HEK293 (cell line): ENCODE measurements at regions not wholly inside any gene's neighbourhood (a gene's known extent, or its start where the extent isn't known, plus 50 kb on each side); places are given as distances from the start of the nearest gene placed in this dataset.

Experiments used
- CTCF ChIA-PET: fragments of 350-600 bp; formaldehyde crosslinking; extraction: SDS; loops from one replicate; lab custom pipeline; 2021; ENCODE audit warnings: antibody characterized with exemption; lab: Yijun Ruan, JAX
- POLR2A ChIA-PET: fragments of 300-600 bp; formaldehyde crosslinking; extraction: SDS; loops from one replicate; lab custom pipeline; 2020; ENCODE audit warnings: antibody characterized with exemption, inconsistent platforms; lab: Yijun Ruan, JAX
- H3K27ac ChIP-seq: fragments of 200-500 bp; sonication (Bioruptor generic); 2 replicates; pipeline ENCODE4 v1.5.1; 2014; ENCODE audit warnings: low read depth, low read length, control low read depth, inconsistent platforms; ENCODE audit errors: extremely low read depth
- H3K36me3 ChIP-seq, 2 experiments: fragments of 200-500 bp in 1 of 2; sonication (Bioruptor generic) in 1 of 2; 1 replicate in 1 of 2; 2 replicates in 1 of 2; pipeline ENCODE4 v1.5.1; 2014 to 2017; ENCODE audit warnings: inconsistent platforms in 2 of 2, low read length in 2 of 2; ENCODE audit not compliant: control insufficient read depth in 2 of 2, insufficient read depth in 1 of 2
- H3K4me1 ChIP-seq: fragments of 200-500 bp; sonication (Bioruptor generic); 2 replicates; pipeline ENCODE4 v1.5.1; 2014; ENCODE audit warnings: mild to moderate bottlenecking, low read length, inconsistent platforms; ENCODE audit not compliant: control insufficient read depth, insufficient read depth
- H3K4me3 ChIP-seq: 2 replicates; pipeline ENCODE4 v1.5.1; 2011; ENCODE audit warnings: low read depth, mild to moderate bottlenecking, control low read depth, low read length, moderate library complexity
- H3K9me3 ChIP-seq: fragments of 200-500 bp; sonication (Bioruptor generic); 2 replicates; pipeline ENCODE4 v1.5.1; 2014; ENCODE audit warnings: low read depth, low read length, inconsistent platforms; ENCODE audit not compliant: control insufficient read depth, insufficient read depth
- REPIN1 ChIP-seq: fragments of 450-650 bp; formaldehyde crosslinking; IDR thresholded peaks from 2 replicates; pipeline ENCODE4 v1.5.1; 2017; ENCODE audit warnings: missing biosample characterization, missing genetic modification characterization, low read depth
- SP2 ChIP-seq: fragments of 450-650 bp; formaldehyde crosslinking; IDR thresholded peaks from 2 replicates; pipeline ENCODE4 v1.5.1; 2016; ENCODE audit warnings: missing biosample characterization, missing genetic modification characterization
- YY1 ChIP-seq: fragments of 450-650 bp; formaldehyde crosslinking; IDR thresholded peaks from 2 replicates; pipeline ENCODE4 v1.5.1; 2018; ENCODE audit warnings: missing biosample characterization, missing genetic modification characterization
- ZNF133 ChIP-seq: fragments of 450-650 bp; formaldehyde crosslinking; IDR thresholded peaks from 2 replicates; pipeline ENCODE4 v1.5.1; 2016; ENCODE audit warnings: missing biosample characterization, missing genetic modification characterization
- ZNF140 ChIP-seq: fragments of 450-650 bp; formaldehyde crosslinking; IDR thresholded peaks from 2 replicates; pipeline ENCODE4 v1.5.1; 2016; ENCODE audit warnings: missing biosample characterization, missing genetic modification characterization
- ZNF174 ChIP-seq: fragments of 450-650 bp; formaldehyde crosslinking; IDR thresholded peaks from 2 replicates; pipeline ENCODE4 v1.5.0; 2017; ENCODE audit warnings: missing biosample characterization, mild to moderate bottlenecking, missing genetic modification characterization
- ZNF518A ChIP-seq: fragments of 450-650 bp; formaldehyde crosslinking; conservative IDR thresholded peaks from 2 replicates; pipeline ENCODE4 v1.5.1; 2016; ENCODE audit warnings: low read depth, missing biosample characterization, missing genetic modification characterization
- ZNF654 ChIP-seq: fragments of 450-650 bp; formaldehyde crosslinking; IDR thresholded peaks from 2 replicates; pipeline ENCODE4 v1.5.1; 2016; ENCODE audit warnings: low read depth, missing biosample characterization, missing genetic modification characterization
- ZNF701 ChIP-seq: fragments of 450-650 bp; formaldehyde crosslinking; IDR thresholded peaks from 2 replicates; pipeline ENCODE4 v1.5.1; 2016; ENCODE audit warnings: missing biosample characterization, missing genetic modification characterization
- ZSCAN16 ChIP-seq: fragments of 450-650 bp; formaldehyde crosslinking; IDR thresholded peaks from 2 replicates; pipeline ENCODE4 v1.5.1; 2016; ENCODE audit warnings: missing biosample characterization, missing genetic modification characterization
- ZXDB ChIP-seq: fragments of 450-650 bp; formaldehyde crosslinking; IDR thresholded peaks from 2 replicates; pipeline ENCODE4 v1.5.1; 2016; ENCODE audit warnings: missing biosample characterization, missing genetic modification characterization
- TF ChIP-seq, protein P1 (sequence below): sonication (generic); formaldehyde crosslinking; IDR thresholded peaks from 2 replicates; pipeline ENCODE4 v1.8.1; 2022; ENCODE audit warnings: mild to moderate bottlenecking, moderate library complexity, missing genetic modification reagents
- TF ChIP-seq, protein P2 (sequence below): fragments of 450-650 bp; formaldehyde crosslinking; IDR thresholded peaks from 2 replicates; pipeline ENCODE4 v1.5.1; 2016; ENCODE audit warnings: missing biosample characterization, missing genetic modification characterization

GRCh38 chr1:218829097-218829496 is 344.6 kb upstream of the LYPLAL1 start (continued):
- no peak for TF ChIP-seq ZNF654 (tag by site-specific recombination)

- CTCF ChIA-PET: no interaction called here
Measured at GRCh38 chr1:218835609-218836008, 338.1 kb upstream of the LYPLAL1 start.

More at GRCh38 chr1:218835609-218836008, 338.1 kb upstream of the LYPLAL1 start:
- POLR2A ChIA-PET: no interaction called here
- no peaks in the 10 kb centered on the region for H3K4me1 ChIP-seq
- no peaks in the 10 kb centered on the region for H3K36me3 ChIP-seq
- no peaks in the 10 kb centered on the region for H3K9me3 ChIP-seq
- H3K27ac ChIP-seq: no peak overlapping the region
- H3K4me3 ChIP-seq: no peak overlapping the region
- no peak for TF ChIP-seq REPIN1 (tag by site-specific recombination)
- TF ChIP-seq ZNF654 (tag by site-specific recombination): no peak
- TF ChIP-seq ZXDB (tag by site-specific recombination): no peak
- TF ChIP-seq ZNF133: no peak
- no peak for TF ChIP-seq ZNF518A (tag by site-specific recombination)
- no peak for TF ChIP-seq ZNF140 (tag by site-specific recombination)
- TF ChIP-seq ZNF701 (tag by site-specific recombination): no peak
- no peak for TF ChIP-seq YY1 (tag by site-specific recombination)
- TF ChIP-seq ZSCAN16 (tag by site-specific recombination): no peak
- TF ChIP-seq SP2 (tag by site-specific recombination): no peak
- TF ChIP-seq, protein P1, sequence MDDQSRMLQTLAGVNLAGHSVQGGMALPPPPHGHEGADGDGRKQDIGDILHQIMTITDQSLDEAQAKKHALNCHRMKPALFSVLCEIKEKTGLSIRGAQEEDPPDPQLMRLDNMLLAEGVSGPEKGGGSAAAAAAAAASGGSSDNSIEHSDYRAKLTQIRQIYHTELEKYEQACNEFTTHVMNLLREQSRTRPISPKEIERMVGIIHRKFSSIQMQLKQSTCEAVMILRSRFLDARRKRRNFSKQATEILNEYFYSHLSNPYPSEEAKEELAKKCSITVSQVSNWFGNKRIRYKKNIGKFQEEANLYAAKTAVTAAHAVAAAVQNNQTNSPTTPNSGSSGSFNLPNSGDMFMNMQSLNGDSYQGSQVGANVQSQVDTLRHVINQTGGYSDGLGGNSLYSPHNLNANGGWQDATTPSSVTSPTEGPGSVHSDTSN (CRISPR knock-in tag): no peak
- TF ChIP-seq ZNF174 (tag by site-specific recombination): no peak
- TF ChIP-seq, protein P2, sequence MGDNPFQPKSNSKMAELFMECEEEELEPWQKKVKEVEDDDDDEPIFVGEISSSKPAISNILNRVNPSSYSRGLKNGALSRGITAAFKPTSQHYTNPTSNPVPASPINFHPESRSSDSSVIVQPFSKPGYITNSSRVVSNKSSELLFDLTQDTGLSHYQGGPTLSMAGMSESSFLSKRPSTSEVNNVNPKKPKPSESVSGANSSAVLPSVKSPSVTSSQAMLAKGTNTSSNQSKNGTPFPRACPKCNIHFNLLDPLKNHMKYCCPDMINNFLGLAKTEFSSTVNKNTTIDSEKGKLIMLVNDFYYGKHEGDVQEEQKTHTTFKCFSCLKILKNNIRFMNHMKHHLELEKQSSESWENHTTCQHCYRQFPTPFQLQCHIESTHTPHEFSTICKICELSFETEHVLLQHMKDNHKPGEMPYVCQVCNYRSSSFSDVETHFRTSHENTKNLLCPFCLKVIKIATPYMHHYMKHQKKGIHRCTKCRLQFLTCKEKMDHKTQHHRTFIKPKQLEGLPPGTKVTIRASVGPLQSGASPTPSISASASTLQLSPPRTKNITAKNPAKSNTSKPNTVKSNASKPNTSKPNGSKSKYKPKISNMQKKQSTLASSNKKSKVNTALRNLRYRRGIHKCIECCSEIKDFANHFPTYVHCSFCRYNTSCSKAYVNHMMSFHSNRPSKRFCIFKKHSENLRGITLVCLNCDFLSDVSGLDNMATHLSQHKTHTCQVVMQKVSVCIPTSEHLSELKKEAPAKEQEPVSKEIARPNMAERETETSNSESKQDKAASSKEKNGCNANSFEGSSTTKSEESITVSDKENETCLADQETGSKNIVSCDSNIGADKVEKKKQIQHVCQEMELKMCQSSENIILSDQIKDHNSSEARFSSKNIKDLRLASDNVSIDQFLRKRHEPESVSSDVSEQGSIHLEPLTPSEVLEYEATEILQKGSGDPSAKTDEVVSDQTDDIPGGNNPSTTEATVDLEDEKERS (tag by site-specific recombination): no peak
